ENCODE measurements at regions not wholly inside any gene's neighbourhood (a gene's known extent, or its start where the extent isn't known, plus 50 kb on each side); places are given as distances from the start of the nearest gene placed in this dataset.

- intact Hi-C loops (cut with micrococcal nuclease), result loop anchor here (1.0 to 2.0 kb wide), 4 partner anchors 9 to 92 kb away; no protein-coding TSS in a partner anchor
These were observed 223.8 kb upstream of the SATB1 start for GRCh38 chr3:18648868-18649462.

- intact Hi-C loops (cut with micrococcal nuclease), result loop anchor here (2.0 kb wide), 3 partner anchors 69 to 93 kb away; no protein-coding TSS in a partner anchor
These were observed 223.0 kb upstream of the SATB1 start for GRCh38 chr3:18648159-18648558.

- intact Hi-C loops (cut with micrococcal nuclease), result no loop called here
These were observed 220.5 kb upstream of the SATB1 start for GRCh38 chr3:18645619-18646018.

DNA sequence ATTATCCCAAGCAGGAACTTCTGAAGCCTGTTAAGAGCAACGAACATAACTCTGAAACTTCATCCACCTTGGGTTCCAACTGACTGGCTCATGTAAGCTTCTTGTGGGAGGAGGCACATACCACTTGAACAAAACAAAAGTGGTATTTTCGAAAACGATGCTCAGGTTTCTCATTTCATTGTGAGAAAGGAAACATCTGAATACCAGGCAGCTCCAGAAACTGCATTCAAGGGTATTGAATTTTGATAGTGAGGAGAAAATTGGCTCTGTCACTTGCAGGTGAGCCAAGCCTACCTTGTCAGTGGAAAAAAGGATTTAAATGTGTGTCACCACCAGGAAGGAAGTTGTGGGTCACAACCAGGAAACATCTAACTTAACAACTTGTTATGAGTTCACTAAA, 218.1 kb upstream of the SATB1 start:
- intact Hi-C loops (cut with micrococcal nuclease), result loop anchor here (1.0 to 5.0 kb wide), 2 partner anchors 34 to 70 kb away; no protein-coding TSS in a partner anchor

GRCh38 chr3:18641916-18642315, 216.8 kb upstream of the SATB1 start:
- intact Hi-C loops (cut with micrococcal nuclease), result loop anchor here (5.0 kb wide), 1 partner anchor 35 kb away; no protein-coding TSS in a partner anchor

- intact Hi-C loops (cut with micrococcal nuclease), result no loop called here
These were observed 210.1 kb upstream of the SATB1 start for GRCh38 chr3:18635215-18635614.

GRCh38 chr3:18634461-18634860, 209.3 kb upstream of the SATB1 start:
- intact Hi-C loops (cut with micrococcal nuclease), result no loop called here

DNA sequence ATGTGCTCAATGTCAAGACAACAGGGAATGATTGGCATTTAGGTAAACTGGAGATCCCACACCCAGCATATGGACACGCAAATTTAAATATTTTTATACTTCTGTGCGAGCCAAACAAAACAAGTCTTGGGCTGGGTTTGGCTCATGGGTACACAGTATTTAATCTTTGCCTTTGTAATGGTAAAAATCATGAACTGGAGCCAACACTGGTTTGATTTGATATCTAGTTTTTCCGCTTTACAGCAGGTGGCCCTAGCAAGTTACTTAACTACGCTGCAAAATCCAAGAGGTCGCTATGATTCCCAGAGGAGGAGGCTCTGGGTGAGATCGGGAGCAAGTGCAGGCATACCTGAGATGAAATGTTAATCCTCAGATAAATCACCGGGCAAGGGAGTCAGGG, 207.9 kb upstream of the SATB1 start:
- intact Hi-C loops (cut with micrococcal nuclease), result no loop called here

DNA sequence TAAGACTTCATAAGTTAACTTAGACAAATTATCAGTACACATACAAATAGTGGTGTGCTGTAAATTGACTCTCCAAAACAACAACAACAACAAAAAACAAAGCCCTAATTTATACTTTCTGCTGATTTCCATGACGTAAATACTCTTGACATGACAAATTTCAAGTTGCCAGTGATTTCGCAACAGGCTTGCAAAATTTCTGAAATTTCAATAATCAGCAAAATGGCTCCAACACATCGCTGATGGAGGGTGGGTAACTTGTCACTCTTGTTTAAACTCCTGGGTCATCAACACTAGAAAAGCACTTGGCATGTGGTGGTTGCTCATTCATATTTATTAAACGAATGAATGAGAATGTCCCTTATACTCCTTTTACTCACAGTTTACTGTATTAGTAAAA, 205.2 kb upstream of the SATB1 start:
- intact Hi-C loops (cut with micrococcal nuclease), result no loop called here

- intact Hi-C loops (cut with micrococcal nuclease), result no loop called here
These were observed 199.9 kb upstream of the SATB1 start for GRCh38 chr3:18625085-18625484.

DNA sequence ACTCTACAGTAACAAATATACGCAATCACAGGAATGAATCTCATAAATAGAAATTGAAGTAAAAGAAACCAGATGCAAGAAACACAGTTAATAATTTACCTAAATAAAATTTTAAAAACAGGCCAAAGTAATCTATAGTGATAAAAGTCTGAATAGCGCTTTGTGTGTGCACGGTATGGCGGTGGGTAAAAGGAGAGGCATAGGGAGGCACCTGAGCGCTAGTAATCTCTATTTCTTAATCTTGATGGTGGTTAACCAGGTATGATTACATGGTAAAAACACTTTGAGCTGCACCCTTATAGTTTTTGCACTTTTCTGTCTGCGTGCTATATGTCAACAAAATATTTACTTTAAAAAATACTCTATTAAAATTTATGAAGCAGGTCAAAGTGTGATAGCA, 198.1 kb upstream of the SATB1 start:
- intact Hi-C loops (cut with micrococcal nuclease), result no loop called here

DNA sequence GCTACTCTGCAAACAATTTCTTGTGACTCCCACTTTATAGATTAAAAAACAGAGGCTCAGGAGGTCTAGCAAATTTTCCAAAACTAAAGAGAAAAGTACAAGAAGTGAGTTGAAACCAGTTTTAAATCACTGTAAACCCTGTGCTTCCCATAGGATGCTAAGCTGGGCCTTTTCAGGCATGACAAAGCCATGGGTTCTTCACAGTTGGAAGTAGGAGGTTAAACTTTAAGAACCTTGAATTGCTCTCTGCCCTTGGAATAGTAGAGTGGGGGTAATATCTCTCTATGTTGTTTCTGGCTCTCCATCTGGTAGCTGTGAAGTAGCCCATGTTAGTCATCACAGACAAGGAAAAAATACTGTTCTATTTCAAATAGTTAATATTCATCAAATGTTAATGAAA, 193.6 kb upstream of the SATB1 start:
- intact Hi-C loops (cut with micrococcal nuclease), result no loop called here

DNA sequence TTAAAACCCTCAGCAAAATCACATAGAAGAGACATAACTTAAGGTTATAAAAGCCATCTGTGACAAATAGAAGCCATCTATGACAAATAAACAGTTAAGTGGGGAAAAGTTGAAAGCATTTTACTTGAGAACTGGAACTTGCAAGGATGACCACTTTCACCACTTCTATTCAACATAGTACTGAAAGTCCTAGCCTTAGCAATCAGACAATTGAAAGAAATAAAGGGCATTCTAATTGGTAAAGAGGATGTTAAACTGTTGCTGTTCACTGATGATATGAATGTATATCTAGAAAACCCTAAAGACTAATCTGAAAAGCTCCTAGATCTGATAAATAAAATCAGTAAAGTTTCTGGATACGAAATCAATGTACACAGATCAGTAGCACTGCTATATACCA, 186.9 kb upstream of the SATB1 start:
- intact Hi-C loops (cut with micrococcal nuclease), result loop anchor here (5.0 kb wide), 1 partner anchor 130 kb away; no protein-coding TSS in a partner anchor

DNA sequence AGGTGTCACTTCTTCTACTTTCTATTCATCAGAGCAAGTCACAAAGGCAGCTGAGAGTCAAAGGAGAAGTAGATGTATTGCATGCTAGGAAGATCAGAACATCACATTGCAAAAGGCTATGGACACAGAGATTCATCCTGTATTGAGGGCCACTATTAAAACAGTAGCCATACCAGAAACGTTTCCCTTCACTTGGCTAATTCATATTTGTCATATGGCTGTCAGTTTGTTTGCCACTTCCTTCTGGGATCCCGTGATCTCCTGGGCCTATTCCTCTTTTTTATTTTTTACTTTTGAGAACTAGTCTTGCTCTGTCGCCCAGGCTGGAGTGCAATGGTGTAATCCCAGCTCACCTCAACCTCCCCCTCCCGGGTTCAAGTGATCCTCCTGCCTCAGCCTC, 184.0 kb upstream of the SATB1 start:
- intact Hi-C loops (cut with micrococcal nuclease), result no loop called here

DNA sequence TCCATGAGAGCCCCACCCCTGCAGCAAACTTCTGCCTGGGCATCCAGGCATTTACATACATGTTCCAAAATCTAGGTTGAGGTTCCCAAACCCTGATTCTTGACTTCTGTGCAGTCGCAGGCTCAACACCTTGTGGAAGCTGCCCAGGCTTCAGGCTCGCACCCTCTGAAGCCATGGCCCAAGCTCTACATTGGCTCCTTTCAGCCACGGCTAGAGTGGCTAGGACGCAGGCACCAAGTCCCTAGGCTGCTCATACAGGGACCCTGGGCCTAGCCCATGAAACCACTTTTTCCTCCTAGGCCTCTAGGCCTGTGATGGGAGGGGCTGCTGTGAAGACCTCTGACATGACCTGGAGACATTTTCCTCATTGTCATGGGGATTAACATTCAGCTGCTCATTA, 172.8 kb upstream of the SATB1 start:
- intact Hi-C loops (cut with micrococcal nuclease), result no loop called here

DNA sequence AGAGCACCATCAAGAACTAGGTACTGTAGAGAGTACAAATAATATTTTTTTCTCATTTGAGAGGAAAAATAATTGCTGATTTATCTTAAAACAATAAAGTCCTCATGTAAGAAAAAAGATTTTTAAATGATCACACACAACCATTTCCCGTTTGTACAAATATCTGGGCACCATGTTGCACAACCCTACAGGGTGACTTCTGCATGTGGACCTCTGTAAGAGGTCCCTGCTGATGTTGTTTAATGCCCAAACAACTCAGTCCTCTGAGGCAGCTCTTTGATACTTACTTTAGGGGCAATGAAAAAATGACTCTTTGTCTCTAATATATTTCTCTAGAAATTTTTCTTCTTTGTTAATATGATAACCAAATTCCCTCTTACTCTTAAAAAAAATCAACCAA, 168.1 kb upstream of the SATB1 start:
- intact Hi-C loops (cut with micrococcal nuclease), result no loop called here

- intact Hi-C loops (cut with micrococcal nuclease), result no loop called here
These were observed 166.0 kb upstream of the SATB1 start for GRCh38 chr3:18591120-18591519.

DNA sequence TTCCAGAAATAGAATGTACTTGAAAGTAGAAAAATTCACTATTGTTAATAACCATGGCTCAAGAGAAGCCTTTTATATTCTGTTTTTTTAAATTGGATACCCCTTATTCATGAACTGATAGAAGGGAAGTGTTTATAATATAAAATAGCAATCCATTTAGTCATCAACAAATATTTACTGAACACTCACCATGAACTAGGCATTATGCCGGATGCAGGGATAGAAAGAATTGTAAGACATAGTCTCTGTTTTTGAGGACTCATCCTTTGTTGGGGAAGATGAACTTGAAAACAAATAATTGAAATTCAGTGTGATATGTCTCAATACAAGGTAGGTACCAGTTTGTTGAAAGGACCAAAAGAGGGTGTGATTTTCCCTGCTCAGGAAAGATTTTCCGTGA, 160.9 kb upstream of the SATB1 start:
- intact Hi-C loops (cut with micrococcal nuclease), result no loop called here

DNA sequence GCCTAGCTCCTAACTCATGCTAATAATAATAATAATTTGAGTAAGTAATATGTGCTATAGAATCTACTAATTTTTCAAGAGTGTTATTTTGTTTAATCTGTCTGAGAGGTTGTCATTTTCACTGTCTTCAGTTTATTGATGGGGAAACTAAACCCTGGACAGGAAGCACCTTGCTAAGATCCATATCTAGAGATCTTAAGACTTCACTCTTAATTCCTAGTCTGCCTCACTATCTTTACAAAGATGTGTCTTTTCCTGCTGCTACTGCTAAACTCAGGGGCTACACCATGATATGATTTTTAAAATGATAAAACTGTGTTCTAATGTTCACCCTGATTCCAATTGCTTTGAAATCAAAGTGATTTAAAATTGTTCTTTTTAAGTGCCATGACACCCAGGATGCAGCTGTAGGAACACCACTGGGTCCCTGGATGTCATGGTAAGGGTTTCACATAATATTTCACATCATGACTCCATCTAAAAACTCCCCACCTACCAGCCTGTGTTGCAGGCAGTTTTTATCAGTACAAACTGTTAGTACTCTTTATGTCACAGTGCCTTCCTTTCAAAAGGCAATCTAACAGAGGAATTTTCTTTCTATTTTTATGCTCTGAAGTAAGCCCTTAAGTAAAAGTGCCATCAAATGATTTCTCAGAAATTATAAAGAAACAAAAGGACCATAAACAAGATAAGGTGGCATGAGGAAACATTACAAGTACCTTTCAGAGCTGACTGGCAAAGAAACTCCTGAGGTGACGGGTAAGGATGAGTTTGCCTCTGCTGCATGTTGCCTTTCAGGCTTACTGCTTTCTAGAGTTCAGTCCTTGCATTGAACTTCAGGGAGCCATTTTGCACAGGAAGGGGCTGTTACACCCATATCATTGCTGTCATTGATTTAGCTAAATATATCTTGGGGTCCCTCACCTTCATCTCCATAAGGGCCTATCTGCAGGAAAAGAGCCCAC, 160.1 kb upstream of the SATB1 start:
- intact Hi-C loops (cut with micrococcal nuclease), result no loop called here

DNA sequence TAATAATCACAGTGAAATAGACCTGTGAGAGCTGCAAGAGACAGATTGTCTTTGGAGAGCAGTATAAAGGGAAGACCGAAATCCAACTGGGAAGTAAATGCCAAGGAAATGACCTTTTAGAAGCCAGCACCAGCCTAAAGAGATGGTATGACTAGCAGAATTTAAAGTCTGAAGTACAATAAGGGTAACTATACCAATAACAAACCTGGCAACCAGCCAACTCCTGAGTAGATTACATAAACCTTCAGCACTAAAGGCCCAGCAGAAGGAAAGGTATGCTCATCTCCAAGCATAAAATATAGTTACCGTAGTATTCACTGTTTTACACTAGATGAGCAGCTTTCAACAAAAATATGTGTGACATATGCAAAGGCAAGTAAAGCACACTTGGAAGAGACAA, 155.1 kb upstream of the SATB1 start:
- intact Hi-C loops (cut with micrococcal nuclease), result no loop called here

GRCh38 chr3:18579661-18580060, 154.5 kb upstream of the SATB1 start:
- intact Hi-C loops (cut with micrococcal nuclease), result no loop called here

DNA sequence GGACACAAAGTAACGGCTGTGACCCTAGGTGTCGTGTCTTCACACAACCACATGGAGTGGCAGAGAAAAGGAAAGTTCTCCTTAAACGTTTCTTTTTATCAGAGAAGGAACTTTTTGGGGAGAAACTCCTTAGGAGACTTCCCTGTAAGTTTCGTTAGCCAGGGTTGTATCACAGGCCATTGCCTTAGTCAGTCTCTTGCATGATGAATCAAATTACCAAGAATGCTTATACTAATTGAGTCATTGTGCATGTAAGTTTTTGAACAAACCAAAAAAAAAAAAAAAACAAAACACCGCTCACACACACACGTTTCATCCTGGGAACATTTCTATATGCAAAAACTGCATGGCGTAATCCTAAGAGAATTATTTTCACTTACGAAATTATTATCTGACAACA, 150.4 kb upstream of the SATB1 start:
- intact Hi-C loops (cut with micrococcal nuclease), result no loop called here

DNA sequence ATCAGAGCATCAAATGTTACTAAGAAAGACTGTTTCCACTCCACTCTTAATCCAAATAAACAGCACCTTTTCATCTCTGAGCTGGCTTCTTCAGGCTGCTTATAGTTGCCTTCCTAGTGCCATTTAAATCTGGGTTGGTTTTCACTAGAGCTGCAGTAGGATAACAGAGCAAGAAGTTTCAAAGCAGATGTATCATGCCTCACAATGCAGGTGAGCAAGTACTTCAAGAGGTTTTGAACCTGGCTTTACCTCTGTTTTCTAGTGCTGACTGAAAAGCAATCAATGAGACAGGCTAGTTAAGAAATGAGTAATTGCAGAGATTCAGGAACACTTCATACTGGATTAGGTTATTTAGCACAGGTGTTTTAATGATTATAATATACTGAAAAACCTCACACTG, 147.7 kb upstream of the SATB1 start:
- intact Hi-C loops (cut with micrococcal nuclease), result no loop called here

Data from T-helper 2 cell treated with Interferon-gamma antibody and Interleukin-4, amounts not matched to agents 100 ng/mL and 5 ng/mL, for 36 hours (primary cell).